Ishikawa (cell line): ENCODE measurements at regions not wholly inside any gene's neighbourhood (a gene's known extent, or its start where the extent isn't known, plus 50 kb on each side); places are given as distances from the start of the nearest gene placed in this dataset.

Experiments used
- CEBPB ChIP-seq: IDR thresholded peaks from 2 replicates; pipeline ENCODE4 v1.6.1; 2012
- CREB1 ChIP-seq: IDR thresholded peaks from 2 replicates; pipeline ENCODE4 v1.6.1; 2012; ENCODE audit warnings: low read depth
- EGR1 ChIP-seq: IDR thresholded peaks from 2 replicates; pipeline ENCODE4 v1.6.1; 2012
- EP300 ChIP-seq: IDR thresholded peaks from 2 replicates; pipeline ENCODE4 v1.6.1; 2012; ENCODE audit warnings: borderline replicate concordance
- FOXM1 ChIP-seq: IDR thresholded peaks from 2 replicates; pipeline ENCODE4 v1.6.1; 2012; ENCODE audit warnings: low read depth, borderline replicate concordance
- MAX ChIP-seq: IDR thresholded peaks from 2 replicates; pipeline ENCODE4 v1.6.1; 2012
- NFIC ChIP-seq: IDR thresholded peaks from 2 replicates; pipeline ENCODE4 v1.6.1; 2012
- RAD21 ChIP-seq: IDR thresholded peaks from 2 replicates; pipeline ENCODE4 v1.6.1; 2012; ENCODE audit warnings: low read depth
- TAF1 ChIP-seq: IDR thresholded peaks from 2 replicates; pipeline ENCODE4 v1.6.1; 2012; ENCODE audit warnings: low read depth, mild to moderate bottlenecking
- TCF12 ChIP-seq: IDR thresholded peaks from 2 replicates; pipeline ENCODE4 v1.6.1; 2012; ENCODE audit warnings: low read depth
- TEAD4 ChIP-seq: IDR thresholded peaks from 2 replicates; pipeline ENCODE4 v1.6.1; 2012
- USF1 ChIP-seq: IDR thresholded peaks from 2 replicates; pipeline ENCODE4 v1.6.1; 2012
- YY1 ChIP-seq: IDR thresholded peaks from 2 replicates; pipeline ENCODE4 v1.6.1; 2012; ENCODE audit warnings: low read depth
- ZBTB7A ChIP-seq: IDR thresholded peaks from 2 replicates; pipeline ENCODE4 v1.6.1; 2012; ENCODE audit warnings: low read depth
- TF ChIP-seq, protein P1 (sequence below): IDR thresholded peaks from 2 replicates; pipeline ENCODE4 v1.6.1; 2012; ENCODE audit warnings: low read depth, mild to moderate bottlenecking

DNA sequence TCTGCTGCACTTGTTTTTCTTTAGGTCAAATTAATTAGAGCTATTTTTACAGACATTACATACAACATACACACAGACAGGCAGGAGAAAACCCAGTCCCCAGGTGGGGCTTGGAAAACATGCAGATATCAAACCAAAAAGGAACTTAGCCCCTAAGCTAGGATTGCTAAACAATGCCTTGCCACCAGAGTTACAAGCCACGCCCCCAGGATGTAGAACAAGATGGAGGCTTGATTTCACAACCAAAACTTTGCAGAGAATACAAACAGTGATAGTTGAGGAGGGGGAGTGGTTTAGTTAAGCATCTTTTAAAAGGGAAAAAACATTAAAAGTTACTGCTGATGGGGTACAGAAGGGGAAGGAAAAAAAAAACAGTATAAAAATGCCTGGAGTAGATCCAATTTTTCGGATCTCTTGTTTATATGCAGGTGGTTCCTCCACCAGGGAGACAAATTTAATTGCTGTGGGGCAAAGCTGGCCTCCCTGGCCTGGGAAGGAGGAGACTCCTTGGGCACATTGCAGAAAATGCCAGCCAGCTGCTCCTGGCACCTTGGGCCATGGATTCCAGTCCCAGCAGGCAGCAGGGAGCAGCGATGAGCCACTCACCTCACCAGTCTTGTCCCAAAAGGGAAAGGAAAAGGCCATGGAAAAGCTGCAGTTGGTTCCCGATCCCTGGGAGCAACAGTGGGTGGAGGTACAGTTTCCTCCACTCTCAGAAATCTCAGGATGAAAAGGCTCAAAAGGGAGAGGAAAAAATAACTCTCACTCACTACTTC, 348.4 kb upstream of the REG3G start:
- TF ChIP-seq MAX (no peak), RAD21 (peak; percentile 28)

GRCh38 chr2:78677774-78678173, 347.7 kb upstream of the REG3G start:
- TF ChIP-seq TAF1 (no peak), NFIC (no peak), CEBPB (no peak), FOXM1 (no peak)

- TF ChIP-seq RAD21 (no peak), CREB1 (no peak), FOXM1 (no peak), EP300 (no peak), TAF1 (no peak), EGR1 (no peak), CEBPB (no peak), TEAD4 (no peak), YY1 (no peak), MAX (no peak), ZBTB7A (no peak), USF1 (no peak), NFIC (no peak)
- TF ChIP-seq, protein P1, sequence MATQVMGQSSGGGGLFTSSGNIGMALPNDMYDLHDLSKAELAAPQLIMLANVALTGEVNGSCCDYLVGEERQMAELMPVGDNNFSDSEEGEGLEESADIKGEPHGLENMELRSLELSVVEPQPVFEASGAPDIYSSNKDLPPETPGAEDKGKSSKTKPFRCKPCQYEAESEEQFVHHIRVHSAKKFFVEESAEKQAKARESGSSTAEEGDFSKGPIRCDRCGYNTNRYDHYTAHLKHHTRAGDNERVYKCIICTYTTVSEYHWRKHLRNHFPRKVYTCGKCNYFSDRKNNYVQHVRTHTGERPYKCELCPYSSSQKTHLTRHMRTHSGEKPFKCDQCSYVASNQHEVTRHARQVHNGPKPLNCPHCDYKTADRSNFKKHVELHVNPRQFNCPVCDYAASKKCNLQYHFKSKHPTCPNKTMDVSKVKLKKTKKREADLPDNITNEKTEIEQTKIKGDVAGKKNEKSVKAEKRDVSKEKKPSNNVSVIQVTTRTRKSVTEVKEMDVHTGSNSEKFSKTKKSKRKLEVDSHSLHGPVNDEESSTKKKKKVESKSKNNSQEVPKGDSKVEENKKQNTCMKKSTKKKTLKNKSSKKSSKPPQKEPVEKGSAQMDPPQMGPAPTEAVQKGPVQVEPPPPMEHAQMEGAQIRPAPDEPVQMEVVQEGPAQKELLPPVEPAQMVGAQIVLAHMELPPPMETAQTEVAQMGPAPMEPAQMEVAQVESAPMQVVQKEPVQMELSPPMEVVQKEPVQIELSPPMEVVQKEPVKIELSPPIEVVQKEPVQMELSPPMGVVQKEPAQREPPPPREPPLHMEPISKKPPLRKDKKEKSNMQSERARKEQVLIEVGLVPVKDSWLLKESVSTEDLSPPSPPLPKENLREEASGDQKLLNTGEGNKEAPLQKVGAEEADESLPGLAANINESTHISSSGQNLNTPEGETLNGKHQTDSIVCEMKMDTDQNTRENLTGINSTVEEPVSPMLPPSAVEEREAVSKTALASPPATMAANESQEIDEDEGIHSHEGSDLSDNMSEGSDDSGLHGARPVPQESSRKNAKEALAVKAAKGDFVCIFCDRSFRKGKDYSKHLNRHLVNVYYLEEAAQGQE, result no peak
Measured at GRCh38 chr2:78681386-78681785, 344.1 kb upstream of the REG3G start.

- TF ChIP-seq EGR1 (no peak), FOXM1 (no peak), TCF12 (no peak), RAD21 (no peak), YY1 (no peak), EP300 (no peak), ZBTB7A (no peak), CEBPB (no peak), MAX (no peak), USF1 (no peak), NFIC (no peak), TAF1 (no peak), TEAD4 (no peak), CREB1 (no peak)
- TF ChIP-seq, protein P1, result no peak
Measured at GRCh38 chr2:78682781-78683180, 342.7 kb upstream of the REG3G start.

GRCh38 chr2:78686625-78687153, 338.8 kb upstream of the REG3G start:
- no peak for TF ChIP-seq NFIC

GRCh38 chr2:78699696-78700095, 325.8 kb upstream of the REG3G start:
- no peak for TF ChIP-seq USF1
